ENCODE measurements at regions not wholly inside any gene's neighbourhood (a gene's known extent, or its start where the extent isn't known, plus 50 kb on each side); places are given as distances from the start of the nearest gene placed in this dataset.

DNA sequence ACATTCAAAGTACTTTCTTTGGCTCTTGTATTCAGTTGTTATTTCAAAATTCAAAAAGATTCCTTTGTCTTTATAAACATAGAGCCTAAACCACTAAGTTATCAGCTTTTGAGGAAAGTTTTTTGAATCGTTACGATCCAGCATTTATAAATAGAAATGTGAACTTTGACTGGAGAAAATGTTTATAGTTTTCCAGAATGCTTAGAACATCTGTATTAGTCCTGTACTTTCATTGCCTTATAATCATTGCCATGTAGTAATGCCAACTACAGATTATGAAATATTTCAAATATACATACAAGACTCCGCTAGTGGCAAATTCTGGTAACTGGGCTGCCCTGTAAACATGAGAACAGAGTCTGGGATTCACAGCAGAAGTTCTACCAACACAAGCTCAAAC, 191.3 kb upstream of the PRKCQ start:
- no peak for DNase-seq (ENCODE audit: low spot score)
- Mint-ChIP-seq H3K4me1 (ENCODE audit: unreplicated experiment) (peaks cover 3% of the 10 kb centered on the region), H3K9me3 (ENCODE audit: unreplicated experiment) (no peaks in the 10 kb centered on the region), H3K36me3 (ENCODE audit: low read depth, unreplicated experiment) (peaks cover 4% of the 10 kb centered on the region), H3K27ac (ENCODE audit: unreplicated experiment) (no peak overlapping the region), H3K4me3 (ENCODE audit: unreplicated experiment) (no peak overlapping the region), H3K27me3 (ENCODE audit: unreplicated experiment) (no peaks in the 10 kb centered on the region)
- TF ChIP-seq, protein P1, sequence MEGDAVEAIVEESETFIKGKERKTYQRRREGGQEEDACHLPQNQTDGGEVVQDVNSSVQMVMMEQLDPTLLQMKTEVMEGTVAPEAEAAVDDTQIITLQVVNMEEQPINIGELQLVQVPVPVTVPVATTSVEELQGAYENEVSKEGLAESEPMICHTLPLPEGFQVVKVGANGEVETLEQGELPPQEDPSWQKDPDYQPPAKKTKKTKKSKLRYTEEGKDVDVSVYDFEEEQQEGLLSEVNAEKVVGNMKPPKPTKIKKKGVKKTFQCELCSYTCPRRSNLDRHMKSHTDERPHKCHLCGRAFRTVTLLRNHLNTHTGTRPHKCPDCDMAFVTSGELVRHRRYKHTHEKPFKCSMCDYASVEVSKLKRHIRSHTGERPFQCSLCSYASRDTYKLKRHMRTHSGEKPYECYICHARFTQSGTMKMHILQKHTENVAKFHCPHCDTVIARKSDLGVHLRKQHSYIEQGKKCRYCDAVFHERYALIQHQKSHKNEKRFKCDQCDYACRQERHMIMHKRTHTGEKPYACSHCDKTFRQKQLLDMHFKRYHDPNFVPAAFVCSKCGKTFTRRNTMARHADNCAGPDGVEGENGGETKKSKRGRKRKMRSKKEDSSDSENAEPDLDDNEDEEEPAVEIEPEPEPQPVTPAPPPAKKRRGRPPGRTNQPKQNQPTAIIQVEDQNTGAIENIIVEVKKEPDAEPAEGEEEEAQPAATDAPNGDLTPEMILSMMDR (IDR thresholded peaks at IDR 0.05; ENCODE audit: unreplicated experiment), result no peak

DNA sequence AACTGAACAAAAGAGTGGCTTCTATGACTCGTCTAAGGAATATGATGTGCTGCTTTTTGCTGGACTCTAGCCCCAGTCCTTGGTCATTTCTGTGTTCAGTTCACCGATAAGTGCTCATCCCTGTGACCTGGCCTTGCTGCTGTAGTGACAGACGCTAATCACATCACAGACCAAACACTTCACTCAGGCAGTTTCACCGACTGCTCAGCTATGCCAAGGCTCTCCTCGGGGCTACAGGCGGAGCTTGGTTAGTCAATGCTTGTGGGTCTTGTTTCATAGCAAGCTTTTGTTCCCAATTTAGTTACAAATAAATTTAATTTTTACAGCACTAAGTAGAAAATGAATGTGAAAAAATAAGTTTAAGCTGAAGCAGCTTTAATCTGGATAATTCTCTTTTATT, 190.8 kb upstream of the PRKCQ start:
- Mint-ChIP-seq H3K4me3 (ENCODE audit: unreplicated experiment) (no peak overlapping the region), H3K27ac (ENCODE audit: unreplicated experiment) (no peak overlapping the region), H3K27me3 (ENCODE audit: unreplicated experiment) (no peaks in the 10 kb centered on the region), H3K4me1 (ENCODE audit: unreplicated experiment) (peaks cover 3% of the 10 kb centered on the region), H3K9me3 (ENCODE audit: unreplicated experiment) (no peaks in the 10 kb centered on the region), H3K36me3 (ENCODE audit: low read depth, unreplicated experiment) (peaks cover 4% of the 10 kb centered on the region)
- no peak for DNase-seq (ENCODE audit: low spot score)
- TF ChIP-seq, protein P1 (IDR thresholded peaks at IDR 0.05; ENCODE audit: unreplicated experiment), result no peak

DNA sequence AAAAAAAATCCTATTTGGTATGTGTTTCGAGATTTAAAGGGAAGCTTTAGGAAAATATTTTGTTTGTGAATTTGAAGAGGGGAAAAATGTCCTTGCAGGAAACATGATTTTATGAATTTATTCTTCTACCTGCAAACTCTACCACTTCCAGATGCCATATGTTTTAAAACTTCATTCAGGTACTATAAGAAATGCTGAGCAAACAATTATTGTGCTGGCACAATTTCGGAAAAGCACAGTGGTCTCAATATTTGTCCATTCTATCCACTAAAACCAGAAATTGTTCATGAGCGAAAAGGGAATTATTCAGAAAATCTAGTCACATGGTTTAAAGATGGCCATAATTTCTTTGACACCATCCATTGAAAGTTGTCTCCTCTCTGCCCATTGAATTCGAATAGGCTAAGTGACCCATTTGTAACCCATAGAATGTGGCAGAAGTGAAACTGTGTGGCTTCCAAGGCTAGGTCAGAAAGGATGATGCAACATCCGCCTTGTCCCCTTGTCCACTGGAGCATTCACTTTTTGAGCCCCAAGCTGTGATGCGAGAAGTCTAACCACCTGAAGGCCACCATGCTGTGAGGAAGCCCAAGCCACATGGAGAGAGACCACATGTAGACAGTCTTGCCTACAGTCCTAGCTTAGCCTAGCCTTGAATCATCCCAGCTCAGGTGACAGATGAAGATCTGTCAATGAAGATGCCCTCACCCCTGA, 189.8 kb upstream of the PRKCQ start:
- DNase-seq (ENCODE audit: low spot score), result no peak
- TF ChIP-seq, protein P1 (IDR thresholded peaks at IDR 0.05; ENCODE audit: unreplicated experiment), result no peak
- peaks cover 4% of the 10 kb centered on the region for H3K36me3 Mint-ChIP-seq (ENCODE audit: low read depth, unreplicated experiment)
- H3K4me3 Mint-ChIP-seq (ENCODE audit: unreplicated experiment), result no peak overlapping the region
- no peaks in the 10 kb centered on the region for H3K4me1 Mint-ChIP-seq (ENCODE audit: unreplicated experiment)
- no peaks in the 10 kb centered on the region for H3K27me3 Mint-ChIP-seq (ENCODE audit: unreplicated experiment)
- no peak overlapping the region for H3K27ac Mint-ChIP-seq (ENCODE audit: unreplicated experiment)
- H3K9me3 Mint-ChIP-seq (ENCODE audit: unreplicated experiment), result no peaks in the 10 kb centered on the region

DNA sequence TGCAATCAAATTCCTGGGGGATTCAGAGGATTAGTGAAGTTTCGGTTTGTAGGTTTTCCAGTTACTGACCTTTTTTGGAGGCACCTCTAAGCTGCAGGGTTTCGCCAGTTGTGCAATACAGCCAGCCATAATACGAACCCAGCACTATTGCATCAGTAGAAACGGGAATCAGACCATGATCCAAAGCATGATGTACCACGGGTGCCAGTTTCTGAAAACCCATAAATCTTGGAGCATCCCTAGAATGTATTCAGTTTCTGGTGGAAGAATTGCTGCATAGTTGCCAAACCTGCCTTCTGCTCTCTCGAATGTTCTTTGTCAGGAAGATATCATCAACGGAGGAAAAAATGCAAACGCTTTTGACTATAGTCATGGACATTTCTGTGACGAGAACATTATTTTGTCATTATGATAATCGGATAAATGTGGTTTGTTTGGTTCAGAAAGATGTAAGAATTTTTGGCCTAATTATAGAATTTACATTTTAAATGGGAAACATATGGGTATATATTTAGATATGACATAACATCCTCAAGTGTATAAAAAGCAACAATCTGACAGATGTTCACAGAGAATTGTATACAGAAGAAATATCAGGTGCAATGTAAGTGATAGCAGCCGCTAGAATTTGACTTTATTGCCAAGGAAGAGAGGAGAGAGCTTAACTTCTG, 186.2 kb upstream of the PRKCQ start:
- Mint-ChIP-seq H3K27ac (ENCODE audit: unreplicated experiment) (no peak overlapping the region), H3K27me3 (ENCODE audit: unreplicated experiment) (peaks cover 3% of the 10 kb centered on the region), H3K36me3 (ENCODE audit: low read depth, unreplicated experiment) (peaks cover 4% of the 10 kb centered on the region), H3K4me1 (ENCODE audit: unreplicated experiment) (peaks cover 5% of the 10 kb centered on the region), H3K9me3 (ENCODE audit: unreplicated experiment) (no peaks in the 10 kb centered on the region), H3K4me3 (ENCODE audit: unreplicated experiment) (no peak overlapping the region)
- TF ChIP-seq, protein P1 (IDR thresholded peaks at IDR 0.05; ENCODE audit: unreplicated experiment), result no peak
- DNase-seq (ENCODE audit: low spot score), result no peak

DNA sequence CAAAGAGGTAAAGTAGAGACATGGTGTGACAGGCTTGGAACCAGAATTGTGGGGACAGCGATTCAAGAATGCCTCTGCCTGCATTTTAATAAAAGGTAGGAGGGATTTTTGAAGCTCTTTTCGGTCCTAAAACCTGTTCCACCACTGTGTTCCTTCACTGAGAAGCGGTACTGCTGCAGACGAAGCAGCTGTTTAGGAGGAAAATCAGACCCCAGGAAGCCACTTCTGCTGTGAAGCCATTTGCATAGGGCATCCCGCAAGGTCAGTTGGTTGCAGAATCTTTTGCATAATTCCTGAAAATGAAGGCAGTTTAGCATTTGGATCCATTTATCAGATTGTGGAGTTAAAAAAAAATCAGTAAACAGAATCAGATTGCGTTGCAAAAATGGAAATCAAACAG, 183.3 kb upstream of the PRKCQ start:
- Mint-ChIP-seq H3K9me3 (ENCODE audit: unreplicated experiment) (no peaks in the 10 kb centered on the region), H3K27me3 (ENCODE audit: unreplicated experiment) (peaks cover 3% of the 10 kb centered on the region), H3K4me1 (ENCODE audit: unreplicated experiment) (peaks cover 5% of the 10 kb centered on the region), H3K27ac (ENCODE audit: unreplicated experiment) (no peak overlapping the region), H3K4me3 (ENCODE audit: unreplicated experiment) (no peak overlapping the region), H3K36me3 (ENCODE audit: low read depth, unreplicated experiment) (peaks cover 14% of the 10 kb centered on the region)
- DNase-seq (ENCODE audit: low spot score), result no peak
- TF ChIP-seq, protein P1 (IDR thresholded peaks at IDR 0.05; ENCODE audit: unreplicated experiment), result no peak
